ENCODE measurements at regions not wholly inside any gene's neighbourhood (a gene's known extent, or its start where the extent isn't known, plus 50 kb on each side); places are given as distances from the start of the nearest gene placed in this dataset.

- TF ChIP-seq POLR2A (IDR thresholded peaks at IDR 0.05; ENCODE audit: low read depth, low read length) (no peak), POLR2AphosphoS5 (IDR thresholded peaks at IDR 0.05; ENCODE audit: low read depth, low read length) (no peak)
Measured at GRCh38 chr16:52350031-52350642, 196.8 kb downstream of the TOX3 start.

All from GM12892 (cell line).